Lower leg skin (tissue), 4 donors: ENCODE measurements at regions not wholly inside any gene's neighbourhood (a gene's known extent, or its start where the extent isn't known, plus 50 kb on each side); places are given as distances from the start of the nearest gene placed in this dataset.

Experiments used
- DNase-seq, 2 donors: peaks; one replicate each; pipeline ENCODE4 v3.0.0-alpha.2; 2019; ENCODE audit warnings: low spot score in 2 of 2
- H3K4me3 ChIP-seq: fragments of 200-600 bp; sonication (generic); 2 replicates; pipeline ENCODE4 v1.5.1; 2017; ENCODE audit warnings: mild to moderate bottlenecking, low read depth; ENCODE audit not compliant: poor library complexity, severe bottlenecking
- POLR2A ChIP-seq, 2 donors: fragments of 450-650 bp; IDR thresholded peaks; one replicate each; pipeline ENCODE4 v1.6.1; 2016 to 2017; ENCODE audit warnings: antibody characterized with exemption in 2 of 2, mild to moderate bottlenecking in 1 of 2, moderate library complexity in 1 of 2
- WGBS, 2 donors: methylation state at CpG; one replicate each; pipeline ENCODE4 v1.1.5; 2018; 5-methylcytosine and 5-hydroxymethylcytosine counted together
- intact Hi-C: fragments of 100-400 bp; cut with DNase I; formaldehyde crosslinking; loops from one replicate; pipeline ENCODE4 v1.15.0; 2023; ENCODE audit warnings: low total_unique reads
- TF ChIP-seq, protein P1 (sequence below), 3 donors: fragments of 450-650 bp; IDR thresholded peaks; one replicate each; pipeline ENCODE4 v1.5.1; 2016; ENCODE audit warnings: antibody characterized with exemption in 3 of 3, mild to moderate bottlenecking in 3 of 3, moderate library complexity in 2 of 3

DNA sequence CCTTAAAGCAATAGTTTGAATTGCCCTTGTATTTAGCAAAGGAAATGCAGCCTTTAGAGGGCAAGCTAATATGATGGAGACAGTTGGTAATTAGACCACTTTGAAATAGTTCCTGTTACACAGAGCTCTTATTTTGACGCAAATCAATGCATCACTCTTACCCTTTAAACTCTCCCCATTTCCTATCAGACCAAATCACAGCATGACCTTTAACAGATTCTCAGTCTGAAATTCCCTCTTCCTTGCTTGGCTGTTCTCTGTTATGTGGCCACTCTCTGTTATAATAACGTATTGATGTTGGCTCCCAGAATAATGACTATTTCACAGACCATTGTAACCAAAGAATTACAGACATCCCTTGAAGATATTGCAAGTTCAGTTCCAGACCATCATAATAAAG is 66.9 kb upstream of the NGF start:
- WGBS, 2 donors, result 74 to 78% methylated on average over 2 of the region's 2 CpGs
- DNase-seq, result no peak
- no peak overlapping the region for H3K4me3 ChIP-seq
- TF ChIP-seq, protein P1, sequence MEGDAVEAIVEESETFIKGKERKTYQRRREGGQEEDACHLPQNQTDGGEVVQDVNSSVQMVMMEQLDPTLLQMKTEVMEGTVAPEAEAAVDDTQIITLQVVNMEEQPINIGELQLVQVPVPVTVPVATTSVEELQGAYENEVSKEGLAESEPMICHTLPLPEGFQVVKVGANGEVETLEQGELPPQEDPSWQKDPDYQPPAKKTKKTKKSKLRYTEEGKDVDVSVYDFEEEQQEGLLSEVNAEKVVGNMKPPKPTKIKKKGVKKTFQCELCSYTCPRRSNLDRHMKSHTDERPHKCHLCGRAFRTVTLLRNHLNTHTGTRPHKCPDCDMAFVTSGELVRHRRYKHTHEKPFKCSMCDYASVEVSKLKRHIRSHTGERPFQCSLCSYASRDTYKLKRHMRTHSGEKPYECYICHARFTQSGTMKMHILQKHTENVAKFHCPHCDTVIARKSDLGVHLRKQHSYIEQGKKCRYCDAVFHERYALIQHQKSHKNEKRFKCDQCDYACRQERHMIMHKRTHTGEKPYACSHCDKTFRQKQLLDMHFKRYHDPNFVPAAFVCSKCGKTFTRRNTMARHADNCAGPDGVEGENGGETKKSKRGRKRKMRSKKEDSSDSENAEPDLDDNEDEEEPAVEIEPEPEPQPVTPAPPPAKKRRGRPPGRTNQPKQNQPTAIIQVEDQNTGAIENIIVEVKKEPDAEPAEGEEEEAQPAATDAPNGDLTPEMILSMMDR (IDR thresholded peaks at IDR 0.05), result no peak
- no peak for TF ChIP-seq POLR2A (IDR thresholded peaks at IDR 0.05)
- intact Hi-C loops, result no loop called here

- WGBS, 2 donors, result 51 to 63% methylated on average over 2 of the region's 2 CpGs
- DNase-seq, result no peak
- H3K4me3 ChIP-seq, result no peak overlapping the region
- intact Hi-C loops, result no loop called here
- TF ChIP-seq POLR2A (IDR thresholded peaks at IDR 0.05), result no peak
- TF ChIP-seq, protein P1 (IDR thresholded peaks at IDR 0.05), result no peak
Observed at GRCh38 chr1:115402753-115403184, 64.7 kb upstream of the NGF start.

GRCh38 chr1:115401676-115402075 is 63.6 kb upstream of the NGF start:
- intact Hi-C loops, result no loop called here
- TF ChIP-seq, protein P1 (IDR thresholded peaks at IDR 0.05), result no peak
- TF ChIP-seq POLR2A (IDR thresholded peaks at IDR 0.05), result no peak
- WGBS, 2 donors, result 29 to 57% methylated on average over 1 of the region's 1 CpG
- no peak for DNase-seq
- no peak overlapping the region for H3K4me3 ChIP-seq

DNA sequence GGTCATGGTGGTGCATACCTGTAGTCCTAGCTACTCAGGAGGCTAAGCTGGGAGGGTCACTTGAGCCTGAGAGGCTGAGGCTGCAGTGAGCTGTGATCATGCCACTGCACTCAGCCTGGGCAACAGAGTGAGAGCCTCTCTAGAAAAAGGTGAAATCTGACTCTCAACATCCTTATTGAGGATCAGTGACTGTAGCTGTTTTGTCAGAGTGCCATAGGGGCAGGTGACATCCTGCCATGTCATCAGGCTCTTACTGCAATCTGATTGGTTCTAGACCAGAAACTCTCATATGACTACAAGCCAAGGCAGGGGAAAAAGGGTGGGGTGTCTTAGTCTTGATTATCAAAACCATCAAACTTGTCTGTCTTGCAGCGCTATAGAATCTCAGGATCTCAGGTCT is 62.8 kb upstream of the NGF start:
- DNase-seq, result no peak
- intact Hi-C loops, result no loop called here
- H3K4me3 ChIP-seq, result no peak overlapping the region
- 45 to 71% methylated on average over 1 of the region's 1 CpG for WGBS, 2 donors
- TF ChIP-seq, protein P1 (IDR thresholded peaks at IDR 0.05), result no peak
- TF ChIP-seq POLR2A (IDR thresholded peaks at IDR 0.05), result no peak

- intact Hi-C loops, result no loop called here
- TF ChIP-seq POLR2A (IDR thresholded peaks at IDR 0.05), result no peak
- TF ChIP-seq, protein P1 (IDR thresholded peaks at IDR 0.05), result no peak
- WGBS, 2 donors, result 58 to 64% methylated on average over 5 of the region's 5 CpGs
- no peak for DNase-seq
- H3K4me3 ChIP-seq, result no peak overlapping the region
Observed at GRCh38 chr1:115400426-115400825, 62.4 kb upstream of the NGF start.

GRCh38 chr1:115398745-115399144 is 60.7 kb upstream of the NGF start:
- intact Hi-C loops, result no loop called here
- TF ChIP-seq, protein P1 (IDR thresholded peaks at IDR 0.05), result no peak
- TF ChIP-seq POLR2A (IDR thresholded peaks at IDR 0.05), result no peak
- 88 to 94% methylated on average over 4 of the region's 4 CpGs for WGBS, 2 donors
- DNase-seq, result no peak
- H3K4me3 ChIP-seq, result no peak overlapping the region
